ENCODE measurements at regions not wholly inside any gene's neighbourhood (a gene's known extent, or its start where the extent isn't known, plus 50 kb on each side); places are given as distances from the start of the nearest gene placed in this dataset.

DNA sequence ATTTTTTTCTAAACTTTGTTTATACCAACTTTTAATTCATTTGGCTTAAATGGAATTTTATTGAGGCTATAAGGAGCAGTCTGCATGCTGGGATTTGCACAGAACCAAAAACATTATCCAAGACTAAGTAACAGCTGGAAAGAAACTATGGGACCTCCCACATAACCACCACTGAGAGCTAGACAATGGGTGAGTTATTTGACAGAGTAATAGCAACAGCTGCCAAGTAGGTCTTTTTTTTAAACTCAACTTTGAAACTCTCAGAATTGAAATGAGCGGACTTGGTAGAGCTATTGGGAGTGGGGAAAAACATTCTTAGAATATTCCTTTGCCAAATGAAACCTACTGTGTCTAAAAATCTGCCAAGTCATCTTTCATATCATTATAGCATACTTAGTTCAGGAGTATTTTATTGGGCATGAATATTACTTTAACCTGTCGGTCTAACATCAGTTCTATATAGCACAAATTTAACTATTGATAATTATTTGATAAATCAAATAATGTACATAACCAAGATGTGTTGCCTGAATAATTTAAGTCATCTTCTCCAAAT lies 1428.0 kb downstream of the PCDH7 start (continued):
- TF ChIP-seq, protein P1, sequence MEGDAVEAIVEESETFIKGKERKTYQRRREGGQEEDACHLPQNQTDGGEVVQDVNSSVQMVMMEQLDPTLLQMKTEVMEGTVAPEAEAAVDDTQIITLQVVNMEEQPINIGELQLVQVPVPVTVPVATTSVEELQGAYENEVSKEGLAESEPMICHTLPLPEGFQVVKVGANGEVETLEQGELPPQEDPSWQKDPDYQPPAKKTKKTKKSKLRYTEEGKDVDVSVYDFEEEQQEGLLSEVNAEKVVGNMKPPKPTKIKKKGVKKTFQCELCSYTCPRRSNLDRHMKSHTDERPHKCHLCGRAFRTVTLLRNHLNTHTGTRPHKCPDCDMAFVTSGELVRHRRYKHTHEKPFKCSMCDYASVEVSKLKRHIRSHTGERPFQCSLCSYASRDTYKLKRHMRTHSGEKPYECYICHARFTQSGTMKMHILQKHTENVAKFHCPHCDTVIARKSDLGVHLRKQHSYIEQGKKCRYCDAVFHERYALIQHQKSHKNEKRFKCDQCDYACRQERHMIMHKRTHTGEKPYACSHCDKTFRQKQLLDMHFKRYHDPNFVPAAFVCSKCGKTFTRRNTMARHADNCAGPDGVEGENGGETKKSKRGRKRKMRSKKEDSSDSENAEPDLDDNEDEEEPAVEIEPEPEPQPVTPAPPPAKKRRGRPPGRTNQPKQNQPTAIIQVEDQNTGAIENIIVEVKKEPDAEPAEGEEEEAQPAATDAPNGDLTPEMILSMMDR (IDR thresholded peaks at IDR 0.05; ENCODE audit: control extremely low read depth in 1 of 3, insufficient read depth in 1 of 3, low read depth in 1 of 3, low read length in 3 of 3) = no peak
- TF ChIP-seq RBBP5 (IDR thresholded peaks at IDR 0.05; ENCODE audit: borderline replicate concordance, low read depth, low read length) (no peak), SUZ12 (IDR thresholded peaks at IDR 0.05; ENCODE audit: low read length) (no peak), JUN (IDR thresholded peaks at IDR 0.05; ENCODE audit: low read depth, low read length) (no peak)
